Esophagus squamous epithelium (tissue), 4 donors: ENCODE measurements at regions not wholly inside any gene's neighbourhood (a gene's known extent, or its start where the extent isn't known, plus 50 kb on each side); places are given as distances from the start of the nearest gene placed in this dataset.

Source experiments
- CTCF ChIP-seq, 6 experiments: fragments of 450-650 bp in 4 of 6; fragments of 200-600 bp in 2 of 6; sonication (generic) in 2 of 6; IDR thresholded peaks; one replicate each; pipeline ENCODE4 v1.5.1; 2016 to 2019; ENCODE audit warnings: antibody characterized with exemption in 6 of 6, mild to moderate bottlenecking in 4 of 6, moderate library complexity in 4 of 6
- POLR2A ChIP-seq, 4 donors: fragments of 450-650 bp; IDR thresholded peaks; one replicate each; pipeline ENCODE4 v1.6.1; 2017; ENCODE audit warnings: antibody characterized with exemption in 4 of 4, mild to moderate bottlenecking in 4 of 4, moderate library complexity in 3 of 4

- TF ChIP-seq CTCF (IDR thresholded peaks at IDR 0.05) (no peak), POLR2A (IDR thresholded peaks at IDR 0.05) (no peak)
These were observed 65.7 kb upstream of the EXOC1L start for GRCh38 chr4:55753856-55754255.
